ENCODE measurements at regions not wholly inside any gene's neighbourhood (a gene's known extent, or its start where the extent isn't known, plus 50 kb on each side); places are given as distances from the start of the nearest gene placed in this dataset.

DNA sequence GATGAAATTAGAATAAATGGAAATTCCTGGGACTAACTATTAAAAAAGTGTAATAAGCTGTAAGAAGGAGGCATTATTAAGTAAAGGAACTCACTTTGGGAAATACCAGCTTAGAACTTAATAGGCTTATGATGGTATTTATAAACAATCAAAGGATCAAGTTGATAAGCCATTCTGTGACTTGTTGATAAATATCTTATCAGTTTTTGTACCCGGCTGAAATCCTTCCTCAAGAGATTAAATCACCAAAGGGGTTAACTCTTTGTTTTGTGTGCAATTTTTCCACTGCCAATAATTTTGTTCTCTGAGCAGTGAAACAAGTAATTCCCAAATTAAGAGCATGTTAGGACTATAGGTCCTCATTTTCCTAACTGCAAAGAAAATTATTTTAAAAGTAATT is 70.7 kb upstream of the BDP1 start:
- TF ChIP-seq, protein P1, sequence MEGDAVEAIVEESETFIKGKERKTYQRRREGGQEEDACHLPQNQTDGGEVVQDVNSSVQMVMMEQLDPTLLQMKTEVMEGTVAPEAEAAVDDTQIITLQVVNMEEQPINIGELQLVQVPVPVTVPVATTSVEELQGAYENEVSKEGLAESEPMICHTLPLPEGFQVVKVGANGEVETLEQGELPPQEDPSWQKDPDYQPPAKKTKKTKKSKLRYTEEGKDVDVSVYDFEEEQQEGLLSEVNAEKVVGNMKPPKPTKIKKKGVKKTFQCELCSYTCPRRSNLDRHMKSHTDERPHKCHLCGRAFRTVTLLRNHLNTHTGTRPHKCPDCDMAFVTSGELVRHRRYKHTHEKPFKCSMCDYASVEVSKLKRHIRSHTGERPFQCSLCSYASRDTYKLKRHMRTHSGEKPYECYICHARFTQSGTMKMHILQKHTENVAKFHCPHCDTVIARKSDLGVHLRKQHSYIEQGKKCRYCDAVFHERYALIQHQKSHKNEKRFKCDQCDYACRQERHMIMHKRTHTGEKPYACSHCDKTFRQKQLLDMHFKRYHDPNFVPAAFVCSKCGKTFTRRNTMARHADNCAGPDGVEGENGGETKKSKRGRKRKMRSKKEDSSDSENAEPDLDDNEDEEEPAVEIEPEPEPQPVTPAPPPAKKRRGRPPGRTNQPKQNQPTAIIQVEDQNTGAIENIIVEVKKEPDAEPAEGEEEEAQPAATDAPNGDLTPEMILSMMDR (conservative IDR thresholded peaks at IDR 0.05; ENCODE audit: low read length): no peak
- TF ChIP-seq EZH2phosphoT487 (IDR thresholded peaks at IDR 0.05; ENCODE audit: borderline replicate concordance, low read depth, low read length): no peak
